IMR-90 (cell line): ENCODE measurements at regions not wholly inside any gene's neighbourhood (a gene's known extent, or its start where the extent isn't known, plus 50 kb on each side); places are given as distances from the start of the nearest gene placed in this dataset.

Experiments
- ATAC-seq: fragments of 200-7000 bp; cut with Tn5 transposase; 2 replicates; pipeline ENCODE4 v1.9.1; 2020; ENCODE audit warnings: low read depth, mild to moderate bottlenecking, moderate library complexity
- BruUV-seq: library from RNA; stranded (reverse); fragments of 400-500 nt; replicated peaks from 2 replicates; lab custom pipeline; 2021; lab: Mats Ljungman, UMichigan
- CTCF ChIA-PET: fragments of 300-600 bp; formaldehyde crosslinking; extraction: SDS; loops from one replicate; lab custom pipeline; 2021; ENCODE audit warnings: antibody characterized with exemption; lab: Yijun Ruan, JAX
- POLR2A ChIA-PET: fragments of 300-600 bp; sonication (Branson Sonifier 250); formaldehyde crosslinking; loops from one replicate; lab custom pipeline; 2022; ENCODE audit warnings: antibody characterized with exemption; ENCODE audit not compliant: unreplicated experiment; lab: Charles Lee
- DNase-seq: peaks from one replicate; pipeline ENCODE4 v3.0.0; 2013
- H2AFZ ChIP-seq: replicated peaks from 2 replicates; pipeline ENCODE3; 2013; ENCODE audit warnings: low read length, mild to moderate bottlenecking; ENCODE audit not compliant: poor library complexity
- H2AK5ac ChIP-seq: 2 replicates; pipeline ENCODE4 v1.6.1; 2013; ENCODE audit warnings: low read depth, low read length, inconsistent platforms
- H2AK9ac ChIP-seq: replicated peaks from 2 replicates; pipeline ENCODE3; 2013; ENCODE audit warnings: mild to moderate bottlenecking, low read depth, low read length, moderate library complexity; ENCODE audit not compliant: poor library complexity
- H2BK120ac ChIP-seq: 2 replicates; pipeline ENCODE4 v1.6.1; 2013; ENCODE audit warnings: low read depth, low read length, inconsistent platforms
- H2BK15ac ChIP-seq: 3 replicates; pipeline ENCODE4 v1.6.1; 2013; ENCODE audit warnings: low read depth, low read length, inconsistent platforms
- H2BK20ac ChIP-seq: 2 replicates; pipeline ENCODE4 v1.6.1; 2013; ENCODE audit warnings: low read depth, mild to moderate bottlenecking, inconsistent platforms, low read length, moderate library complexity
- H2BK5ac ChIP-seq: 2 replicates; pipeline ENCODE4 v1.6.1; 2013; ENCODE audit warnings: mild to moderate bottlenecking, low read depth, low read length, inconsistent platforms; ENCODE audit not compliant: poor library complexity, severe bottlenecking
- H3K14ac ChIP-seq: replicated peaks from 2 replicates; pipeline ENCODE4 v1.6.1; 2013; ENCODE audit warnings: low read depth, low read length, inconsistent platforms
- H3K18ac ChIP-seq: 2 replicates; pipeline ENCODE4 v1.6.1; 2013; ENCODE audit warnings: low read depth, low read length, control low read depth
- H3K23ac ChIP-seq: 2 replicates; pipeline ENCODE4 v1.6.1; 2013; ENCODE audit warnings: low read depth, low read length, inconsistent platforms
- H3K27ac ChIP-seq: 2 replicates; pipeline ENCODE4 v1.5.1; 2013; ENCODE audit warnings: mild to moderate bottlenecking, control low read depth, low read length; ENCODE audit not compliant: insufficient read depth
- H3K27me3 ChIP-seq: 2 replicates; pipeline ENCODE4 v1.6.1; 2013; ENCODE audit warnings: low read length; ENCODE audit not compliant: control insufficient read depth, insufficient read depth
- H3K36me3 ChIP-seq: 2 replicates; pipeline ENCODE4 v1.6.1; 2013; ENCODE audit warnings: low read length, mixed read lengths; ENCODE audit not compliant: control insufficient read depth, insufficient read depth
- H3K4ac ChIP-seq: 2 replicates; pipeline ENCODE4 v1.6.1; 2013; ENCODE audit warnings: low read depth, low read length, inconsistent platforms
- H3K4me1 ChIP-seq: 2 replicates; pipeline ENCODE4 v1.6.1; 2013; ENCODE audit warnings: low read length, mixed read lengths; ENCODE audit not compliant: control insufficient read depth, insufficient read depth
- H3K4me2 ChIP-seq: 2 replicates; pipeline ENCODE4 v1.6.1; 2013; ENCODE audit warnings: low read depth, mild to moderate bottlenecking, control low read depth, low read length, moderate library complexity
- H3K4me3 ChIP-seq: 2 replicates; pipeline ENCODE4 v1.5.1; 2013; ENCODE audit warnings: low read depth, mild to moderate bottlenecking, control low read depth, low read length, moderate library complexity; ENCODE audit not compliant: insufficient read depth
- H3K56ac ChIP-seq: 2 replicates; pipeline ENCODE4 v1.6.1; 2013; ENCODE audit warnings: low read length, inconsistent platforms; ENCODE audit not compliant: insufficient read depth; ENCODE audit errors: extremely low read depth
- H3K79me1 ChIP-seq, 2 experiments: 2 replicates each; pipeline ENCODE4 v1.6.1; 2013; ENCODE audit warnings: low read length in 2 of 2, inconsistent platforms in 1 of 2, low read depth in 1 of 2
- H3K9ac ChIP-seq: 2 replicates; pipeline ENCODE4 v1.6.1; 2013; ENCODE audit warnings: low read depth, low read length, control low read depth
- H3K9me1 ChIP-seq: 2 replicates; pipeline ENCODE4 v1.6.1; 2013; ENCODE audit warnings: low read length, inconsistent platforms; ENCODE audit not compliant: insufficient read depth
- H3K9me3 ChIP-seq: 2 replicates; pipeline ENCODE4 v1.6.1; 2013; ENCODE audit warnings: low read length; ENCODE audit not compliant: control insufficient read depth, insufficient read depth
- H4K20me1 ChIP-seq: 2 replicates; pipeline ENCODE4 v1.6.1; 2013; ENCODE audit warnings: low read length, inconsistent platforms; ENCODE audit not compliant: insufficient read depth
- H4K5ac ChIP-seq: 2 replicates; pipeline ENCODE4 v1.6.1; 2013; ENCODE audit warnings: mild to moderate bottlenecking, low read depth, low read length, control low read depth
- H4K8ac ChIP-seq, 2 experiments: 2 replicates each; pipeline ENCODE4 v1.6.1; 2013; ENCODE audit warnings: low read depth in 2 of 2, low read length in 2 of 2, control low read depth in 1 of 2, inconsistent platforms in 1 of 2
- H4K91ac ChIP-seq: 2 replicates; pipeline ENCODE4 v1.6.1; 2013; ENCODE audit warnings: low read depth, low read length, inconsistent platforms; ENCODE audit not compliant: insufficient read depth
- BHLHE40 ChIP-seq: fragments of 150-350 bp; IDR thresholded peaks from 2 replicates; pipeline ENCODE4 v1.6.1; 2016; ENCODE audit warnings: mild to moderate bottlenecking, low read depth, low read length
- CEBPB ChIP-seq: IDR thresholded peaks from 2 replicates; pipeline ENCODE4 v1.6.1; 2012; ENCODE audit warnings: low read depth, low read length, improper control_type of control experiment
- CHD1 ChIP-seq: IDR thresholded peaks from 2 replicates; pipeline ENCODE4 v1.6.1; 2012; ENCODE audit warnings: low read depth, low read length, improper control_type of control experiment
- CTCF ChIP-seq: conservative IDR thresholded peaks from 2 replicates; pipeline ENCODE4 v1.5.1; 2012; ENCODE audit warnings: mild to moderate bottlenecking, low read depth, low read length, improper control_type of control experiment
- ELK1 ChIP-seq: fragments of 150-350 bp; IDR thresholded peaks from 2 replicates; pipeline ENCODE4 v1.6.1; 2016; ENCODE audit warnings: low read depth, mild to moderate bottlenecking, low read length, moderate library complexity, borderline replicate concordance
- FOS ChIP-seq: fragments of 150-350 bp; IDR thresholded peaks from 2 replicates; pipeline ENCODE4 v1.6.1; 2016; ENCODE audit warnings: low read depth, low read length
- MAFK ChIP-seq: IDR thresholded peaks from 2 replicates; pipeline ENCODE4 v1.6.1; 2012; ENCODE audit warnings: low read depth, low read length, improper control_type of control experiment
- MAZ ChIP-seq: IDR thresholded peaks from 2 replicates; pipeline ENCODE4 v1.6.1; 2012; ENCODE audit warnings: low read depth, mild to moderate bottlenecking, low read length, improper control_type of control experiment, moderate library complexity, borderline replicate concordance
- MXI1 ChIP-seq: IDR thresholded peaks from 2 replicates; pipeline ENCODE4 v1.6.1; 2012; ENCODE audit warnings: low read depth, mild to moderate bottlenecking, low read length, moderate library complexity, borderline replicate concordance
- NFE2L2 ChIP-seq: fragments of 150-350 bp; IDR thresholded peaks from 2 replicates; pipeline ENCODE4 v1.6.1; 2016; ENCODE audit warnings: low read depth, mild to moderate bottlenecking, low read length
- POLR2A ChIP-seq: IDR thresholded peaks from 2 replicates; pipeline ENCODE4 v1.6.1; 2012; ENCODE audit warnings: mild to moderate bottlenecking, low read depth, low read length
- RAD21 ChIP-seq: IDR thresholded peaks from 2 replicates; pipeline ENCODE4 v1.6.1; 2012; ENCODE audit warnings: low read length, improper control_type of control experiment
- RCOR1 ChIP-seq: IDR thresholded peaks from 2 replicates; pipeline ENCODE4 v1.6.1; 2012; ENCODE audit warnings: mild to moderate bottlenecking, low read length, improper control_type of control experiment; ENCODE audit not compliant: insufficient replicate concordance
- RFX5 ChIP-seq: IDR thresholded peaks from 2 replicates; pipeline ENCODE4 v1.8.0; 2012; ENCODE audit warnings: low read depth, mild to moderate bottlenecking, low read length, moderate library complexity
- SMC3 ChIP-seq: fragments of 150-350 bp; IDR thresholded peaks from 2 replicates; pipeline ENCODE4 v1.6.1; 2016; ENCODE audit warnings: low read depth, mild to moderate bottlenecking, antibody characterized with exemption, low read length, moderate library complexity
- USF2 ChIP-seq: fragments of 150-350 bp; IDR thresholded peaks from 2 replicates; pipeline ENCODE4 v1.6.1; 2017; ENCODE audit warnings: mild to moderate bottlenecking, antibody characterized with exemption, low read length, low read depth
- WGBS, 2 experiments: methylation state at CpG; one replicate each; pipeline versions ENCODE4 v1.1.5 to v1.1.7; 2013; ENCODE audit warnings: missing lambda C conversion rate in 2 of 2; ENCODE audit not compliant: insufficient read length in 1 of 2; ENCODE audit errors: extremely low coverage in 2 of 2; 5-methylcytosine and 5-hydroxymethylcytosine counted together
- dilution Hi-C: fragments of 300-500 bp; cut with HindIII; formaldehyde crosslinking; loops from one replicate; pipeline ENCODE4 v1.14.3; 2018; ENCODE audit warnings: low sequenced_read_pairs; ENCODE audit not compliant: unreplicated experiment
- in situ Hi-C: fragments of 300-500 bp; cut with MboI; formaldehyde crosslinking; loops from 3 replicates; pipeline ENCODE4 v1.14.3; 2019; ENCODE audit warnings: low sequenced_read_pairs, inconsistent platforms, mixed read lengths
- intact Hi-C: fragments of 100-400 bp; cut with micrococcal nuclease; formaldehyde crosslinking; loops from 2 replicates; pipeline ENCODE4 v1.10.0; 2022

- H3K36me3 ChIP-seq: no peaks in the 10 kb centered on the region
- no peak overlapping the region for H2AK9ac ChIP-seq
- no peak for TF ChIP-seq CTCF
- no peak for TF ChIP-seq CHD1
- TF ChIP-seq MAZ: no peak
- TF ChIP-seq SMC3: no peak
- TF ChIP-seq RAD21: no peak
- no peak for TF ChIP-seq ELK1
- no peak for TF ChIP-seq RCOR1
- TF ChIP-seq NFE2L2: no peak
- TF ChIP-seq MXI1: no peak
- TF ChIP-seq FOS: no peak
- TF ChIP-seq MAFK: no peak
- no peak for TF ChIP-seq USF2
- no peak for TF ChIP-seq BHLHE40
- TF ChIP-seq CEBPB: no peak
- no peak for TF ChIP-seq POLR2A
- no peak for TF ChIP-seq RFX5
- H4K91ac ChIP-seq: no peak overlapping the region
- POLR2A ChIA-PET: no interaction called here
- H2BK15ac ChIP-seq: no peak overlapping the region
- 76% methylated on average over 4 of the region's 9 CpGs; no CpG with 5 or more reads in 1 of the 2 experiments for WGBS, 2 experiments
- peaks cover 3% of the 10 kb centered on the region; the same call in 1 of the 2 replicates for H3K27me3 ChIP-seq
- H3K4me3 ChIP-seq: no peak overlapping the region
- H3K4ac ChIP-seq: no peak overlapping the region
- no peak overlapping the region for H3K9ac ChIP-seq
- no peak overlapping the region for H3K27ac ChIP-seq
- no peaks in the 10 kb centered on the region for H3K9me3 ChIP-seq
- H4K8ac ChIP-seq: no peak overlapping the region
- H2AFZ ChIP-seq: no peak overlapping the region
- no peak overlapping the region for H4K5ac ChIP-seq
- H3K9me1 ChIP-seq: no peaks in the 10 kb centered on the region
- H3K56ac ChIP-seq: no peak overlapping the region
- H4K20me1 ChIP-seq: no peaks in the 10 kb centered on the region
- in situ Hi-C loops (loop anchor here (5.0 kb wide), 1 partner anchor 636 kb away; no protein-coding TSS in a partner anchor), intact Hi-C loops (loop anchor here (1.0 to 2.0 kb wide), 2 partner anchors 496 to 636 kb away; no protein-coding TSS in a partner anchor), dilution Hi-C loops (no loop called here)
- no peak overlapping the region for H3K23ac ChIP-seq
- no peak overlapping the region for H3K18ac ChIP-seq
- BruUV-seq: no TSS peak
- CTCF ChIA-PET: interaction anchor here (0.5 to 1.8 kb wide), 3 partner anchors 13 to 643 kb away, joined by 3 to 5 read pairs (median 4); no protein-coding TSS in a partner anchor
- H3K79me1 ChIP-seq: no peaks in the 10 kb centered on the region
- ATAC-seq: no peak
- no peak overlapping the region for H2AK5ac ChIP-seq
- H2BK20ac ChIP-seq: no peak overlapping the region
- no peak overlapping the region for H3K4me2 ChIP-seq
- H3K4me1 ChIP-seq: no peaks in the 10 kb centered on the region
- H3K14ac ChIP-seq: no peak overlapping the region
- no peak for DNase-seq
- H2BK5ac ChIP-seq: no peak overlapping the region
- H2BK120ac ChIP-seq: no peak overlapping the region
Observed at GRCh38 chr5:168218746-168219145, 72.7 kb upstream of the WWC1 start.
